Brain microvascular endothelial cell (primary cell): ENCODE measurements at regions not wholly inside any gene's neighbourhood (a gene's known extent, or its start where the extent isn't known, plus 50 kb on each side); places are given as distances from the start of the nearest gene placed in this dataset.

ENCODE experiments used
- DNase-seq: peaks from one replicate; pipeline ENCODE4 v3.0.0-alpha.2; 2020
- H3K27ac ChIP-seq: fragments of 250-450 bp; sonication (Bioruptor Pico); 2 replicates; pipeline ENCODE4 v1.5.1; 2020; ENCODE audit warnings: mild to moderate bottlenecking, moderate library complexity
- H3K27me3 ChIP-seq: fragments of 250-450 bp; sonication (Bioruptor Pico); replicated peaks from 2 replicates; pipeline ENCODE4 v1.5.1; 2020; ENCODE audit warnings: mild to moderate bottlenecking
- H3K36me3 ChIP-seq: fragments of 250-450 bp; sonication (Bioruptor Pico); replicated peaks from 2 replicates; pipeline ENCODE4 v1.5.1; 2020; ENCODE audit warnings: mild to moderate bottlenecking
- H3K4me3 ChIP-seq: 2 replicates; pipeline ENCODE4 v1.5.1; 2011; ENCODE audit warnings: low read depth, mild to moderate bottlenecking, control low read depth, low read length, moderate library complexity
- CTCF ChIP-seq: IDR thresholded peaks from 2 replicates; pipeline ENCODE4 v1.5.1; 2011; ENCODE audit warnings: low read depth, mild to moderate bottlenecking, moderate library complexity, low read length, control low read depth, inconsistent platforms; ENCODE audit errors: missing control alignments
- in situ Hi-C: cut with HindIII; loops from 2 replicates; pipeline ENCODE4 v1.10.0; 2017; ENCODE audit warnings: low sequenced_read_pairs, low pct_ligation_motif_present

GRCh38 chr2:82730811-82731210 is 1728.3 kb downstream of the SUCLG1 start:
- Histone ChIP-seq H3K27ac (no peak overlapping the region), H3K36me3 (no peaks in the 10 kb centered on the region), H3K27me3 (no peaks in the 10 kb centered on the region), H3K4me3 (no peak overlapping the region)
- no peak for TF ChIP-seq CTCF
- DNase-seq = no peak
- in situ Hi-C loops = no loop called here

GRCh38 chr2:82728090-82728489 is 1731.0 kb downstream of the SUCLG1 start:
- no peak for DNase-seq
- no peaks in the 10 kb centered on the region for H3K36me3 ChIP-seq
- no peak overlapping the region for H3K4me3 ChIP-seq
- in situ Hi-C loops = no loop called here
- TF ChIP-seq CTCF = no peak
- no peak overlapping the region for H3K27ac ChIP-seq
- H3K27me3 ChIP-seq = no peaks in the 10 kb centered on the region

GRCh38 chr2:82708681-82709080 is 1750.4 kb downstream of the SUCLG1 start:
- no peaks in the 10 kb centered on the region for H3K36me3 ChIP-seq
- DNase-seq = no peak
- H3K27me3 ChIP-seq = no peaks in the 10 kb centered on the region
- H3K27ac ChIP-seq = no peak overlapping the region
- in situ Hi-C loops = no loop called here
- no peak for TF ChIP-seq CTCF
- no peak overlapping the region for H3K4me3 ChIP-seq

- Histone ChIP-seq H3K27me3 (no peaks in the 10 kb centered on the region), H3K27ac (no peak overlapping the region), H3K36me3 (no peaks in the 10 kb centered on the region), H3K4me3 (no peak overlapping the region)
- in situ Hi-C loops = no loop called here
- DNase-seq = no peak
- TF ChIP-seq CTCF = no peak
Measured at GRCh38 chr2:82697231-82697630, 1761.8 kb downstream of the SUCLG1 start.

GRCh38 chr2:82694431-82694830 is 1764.6 kb downstream of the SUCLG1 start:
- Histone ChIP-seq H3K27me3 (no peaks in the 10 kb centered on the region), H3K4me3 (no peak overlapping the region), H3K36me3 (no peaks in the 10 kb centered on the region), H3K27ac (no peak overlapping the region)
- DNase-seq = no peak
- TF ChIP-seq CTCF = no peak
- in situ Hi-C loops = no loop called here

GRCh38 chr2:82690757-82691411 is 1768.2 kb downstream of the SUCLG1 start:
- Histone ChIP-seq H3K27ac (no peak overlapping the region), H3K36me3 (no peaks in the 10 kb centered on the region), H3K4me3 (no peak overlapping the region), H3K27me3 (no peaks in the 10 kb centered on the region)
- DNase-seq = no peak
- in situ Hi-C loops = no loop called here
- TF ChIP-seq CTCF = no peak
